ENCODE measurements at regions not wholly inside any gene's neighbourhood (a gene's known extent, or its start where the extent isn't known, plus 50 kb on each side); places are given as distances from the start of the nearest gene placed in this dataset.
A peak's percentile ranks its signal among the peaks of the same experiment; 100 is the strongest.
"Not testable (repeated sequence)": the region's sequence is repeated elsewhere in the genome, so short reads cannot be mapped to it uniquely, and the experiment has no call there.

- no peak for DNase-seq
Observed at GRCh38 chr2:39996653-39997080, 217.6 kb upstream of the THUMPD2 start.

GRCh38 chr2:39995005-39995737, 216.1 kb upstream of the THUMPD2 start:
- no peak for DNase-seq

GRCh38 chr2:39994151-39994550, 215.1 kb upstream of the THUMPD2 start:
- DNase-seq, result no peak

GRCh38 chr2:39991298-39991697, 212.2 kb upstream of the THUMPD2 start:
- DNase-seq, result no peak

GRCh38 chr2:39990335-39990900, 211.4 kb upstream of the THUMPD2 start:
- DNase-seq, result no peak

GRCh38 chr2:39989888-39990287, 210.8 kb upstream of the THUMPD2 start:
- no peak for DNase-seq

GRCh38 chr2:39981883-39982311, 202.8 kb upstream of the THUMPD2 start:
- DNase-seq, result no peak

- no peak for DNase-seq
Observed at GRCh38 chr2:39975476-39976020, 196.5 kb upstream of the THUMPD2 start.

GRCh38 chr2:39968037-39968436, 189.0 kb upstream of the THUMPD2 start:
- no peak for DNase-seq

GRCh38 chr2:39960681-39961080, 181.6 kb upstream of the THUMPD2 start:
- DNase-seq, result not testable (repeated sequence)

- DNase-seq, result no peak
Observed at GRCh38 chr2:39954346-39954745, 175.3 kb upstream of the THUMPD2 start.

GRCh38 chr2:39949131-39949530, 170.1 kb upstream of the THUMPD2 start:
- no peak for DNase-seq

GRCh38 chr2:39948016-39948719, 169.1 kb upstream of the THUMPD2 start:
- DNase-seq, result no peak

- no peak for DNase-seq
Observed at GRCh38 chr2:39947294-39948015, 168.4 kb upstream of the THUMPD2 start.

- DNase-seq, result no peak
Observed at GRCh38 chr2:39942950-39943349, 163.9 kb upstream of the THUMPD2 start.

GRCh38 chr2:39938035-39938835, 159.2 kb upstream of the THUMPD2 start:
- DNase-seq, result no peak

GRCh38 chr2:39937621-39938020, 158.6 kb upstream of the THUMPD2 start:
- DNase-seq, result no peak

GRCh38 chr2:39934851-39935250, 155.8 kb upstream of the THUMPD2 start:
- no peak for DNase-seq

- peak; percentile 22 for DNase-seq
Observed at GRCh38 chr2:39933196-39933595, 154.1 kb upstream of the THUMPD2 start.

GRCh38 chr2:39932198-39932597, 153.1 kb upstream of the THUMPD2 start:
- DNase-seq, result no peak

- no peak for DNase-seq
Observed at GRCh38 chr2:39930175-39930917, 151.3 kb upstream of the THUMPD2 start.
